Pancreas (tissue), 10 donors: ENCODE measurements at regions not wholly inside any gene's neighbourhood (a gene's known extent, or its start where the extent isn't known, plus 50 kb on each side); places are given as distances from the start of the nearest gene placed in this dataset.
A peak's percentile ranks its signal among the peaks of the same experiment; 100 is the strongest.

Source experiments
- ATAC-seq, 4 donors: fragments of 200-7000 bp; cut with Tn5 transposase; one replicate each; pipeline versions ENCODE4 v1.8.0 to v1.9.1; 2020; ENCODE audit warnings: mild to moderate bottlenecking in 4 of 4, moderate library complexity in 4 of 4
- DNase-seq, 6 donors: peaks; one replicate each; pipeline ENCODE4 v3.0.0-alpha.2; 2020
- FAIRE-seq: peaks from 2 replicates; lab custom pipeline; 2012; peaks lifted over from hg19 to GRCh38; lab: Jason Lieb, UNC
- H3K27ac ChIP-seq, 4 donors: fragments of 200-600 bp; sonication (generic); 1 replicate in 3 of 4; 2 replicates in 1 of 4; pipeline versions ENCODE4 v1.5.0 to v1.8.0; 2020
- H3K27me3 ChIP-seq, 4 donors: fragments of 200-600 bp; one replicate each; pipeline ENCODE4 v1.8.0; 2021
- H3K36me3 ChIP-seq, 3 donors: fragments of 200-600 bp; sonication (generic) in 1 of 3; one replicate each; pipeline versions ENCODE4 v1.5.0 to v1.8.0; 2020 to 2021
- H3K4me1 ChIP-seq, 3 donors: fragments of 200-600 bp; one replicate each; pipeline ENCODE4 v1.8.0; 2021
- H3K4me3 ChIP-seq, 4 donors: fragments of 200-600 bp; sonication (generic) in 2 of 4; one replicate each; pipeline versions ENCODE4 v1.5.0 to v1.8.0; 2020 to 2021
- H3K9me3 ChIP-seq, 4 donors: fragments of 200-600 bp; one replicate each; pipeline ENCODE4 v1.8.0; 2021
- CTCF ChIP-seq, 4 donors: fragments of 200-600 bp; sonication (generic) in 3 of 4; IDR thresholded peaks; one replicate each; pipeline versions ENCODE4 v1.5.0 to v1.8.0; 2021; ENCODE audit warnings: antibody characterized with exemption in 4 of 4
- WGBS, 2 donors: extraction: QIAGEN DNeasy Blood & Tissue Kit; methylation state at CpG; one replicate each; pipeline ENCODE4 v1.1.7; 2013; 5-methylcytosine and 5-hydroxymethylcytosine counted together
- intact Hi-C, 3 donors: fragments of 100-400 bp; cut with DNase I; formaldehyde crosslinking; loops; one replicate each; pipeline versions ENCODE4 v1.11.1 to v1.14.2; 2022
- donor health status: healthy with polysubstance abuse.
- donor health status: DM: no; HTN: no; CAD: no; lungs with moderate emphysema.
- donor health status: DM: no; HTN: no; CAD: no.
- donor health status: control.
- donor health status: control.
- donor health status: Bipolar disorder and iron deficiency.
- donor health status: DM: yes; HTN: yes; CAD: no.
- donor health status: DM: no; HTN: no; CAD: no.
- donor health status: DM: no; HTN: no; CAD: no.
- donor health status: DM: yes; HTN: yes; CAD: no.

- WGBS, 2 donors, result 39 to 46% methylated on average over 6 of the region's 6 CpGs
- intact Hi-C loops, result no loop called here
Measured at GRCh38 chr2:166803373-166804000, 84.8 kb upstream of the XIRP2 start.

GRCh38 chr2:166802475-166802874 lies 85.8 kb upstream of the XIRP2 start:
- FAIRE-seq, result no peak
- intact Hi-C loops, result no loop called here
- Histone ChIP-seq H3K27ac (no peak overlapping the region), H3K4me1 (no peaks in the 10 kb centered on the region), H3K4me3 (no peak overlapping the region), H3K9me3 (no peaks in the 10 kb centered on the region), H3K27me3 (no peaks in the 10 kb centered on the region), H3K36me3 (no peaks in the 10 kb centered on the region)
- 50 to 61% methylated on average over 3 of the region's 3 CpGs for WGBS, 2 donors
- ATAC-seq, result no peak
- TF ChIP-seq CTCF (IDR thresholded peaks at IDR 0.05), result no peak
- no peak for DNase-seq

More at GRCh38 chr2:166803373-166804000, 84.8 kb upstream of the XIRP2 start:
- no peaks in the 10 kb centered on the region for H3K9me3 ChIP-seq
- peak in 2 of 4 donors; percentile 44 to 55 for ATAC-seq
- no peak for TF ChIP-seq CTCF (IDR thresholded peaks at IDR 0.05)
- H3K27ac ChIP-seq, result no peak overlapping the region
- no peak for DNase-seq
- no peak for FAIRE-seq
- no peaks in the 10 kb centered on the region for H3K4me1 ChIP-seq
- H3K4me3 ChIP-seq, result no peak overlapping the region
- no peaks in the 10 kb centered on the region for H3K27me3 ChIP-seq
- no peaks in the 10 kb centered on the region for H3K36me3 ChIP-seq

GRCh38 chr2:166792808-166793207 lies 95.5 kb upstream of the XIRP2 start:
- no peak for DNase-seq
- ATAC-seq, result no peak
- no peak overlapping the region for H3K27ac ChIP-seq
- no peak for TF ChIP-seq CTCF (IDR thresholded peaks at IDR 0.05)
- no peaks in the 10 kb centered on the region for H3K27me3 ChIP-seq
- no peak overlapping the region for H3K4me3 ChIP-seq
- no peaks in the 10 kb centered on the region for H3K36me3 ChIP-seq
- intact Hi-C loops, result no loop called here
- no peak for FAIRE-seq
- H3K9me3 ChIP-seq, result no peaks in the 10 kb centered on the region
- H3K4me1 ChIP-seq, result no peaks in the 10 kb centered on the region
- 68 to 76% methylated on average over 3 of the region's 3 CpGs for WGBS, 2 donors

- H3K4me1 ChIP-seq, result no peaks in the 10 kb centered on the region
- no peak for DNase-seq
- FAIRE-seq, result no peak
- H3K27me3 ChIP-seq, result no peaks in the 10 kb centered on the region
- no peaks in the 10 kb centered on the region for H3K9me3 ChIP-seq
- ATAC-seq, result no peak
- no peak overlapping the region for H3K27ac ChIP-seq
- no peak overlapping the region for H3K4me3 ChIP-seq
- WGBS, 2 donors, result 33 to 59% methylated on average over 1 of the region's 1 CpG
- H3K36me3 ChIP-seq, result no peaks in the 10 kb centered on the region
- no peak for TF ChIP-seq CTCF (IDR thresholded peaks at IDR 0.05)
- intact Hi-C loops, result no loop called here
Measured at GRCh38 chr2:166786707-166787106, 101.6 kb upstream of the XIRP2 start.

- no peak for FAIRE-seq
- H3K9me3 ChIP-seq, result no peaks in the 10 kb centered on the region
- 62 to 63% methylated on average over 6 to 7 of the region's 8 CpGs for WGBS, 2 donors
Measured at GRCh38 chr2:166784296-166784946, 103.9 kb upstream of the XIRP2 start.

More at GRCh38 chr2:166784296-166784946, 103.9 kb upstream of the XIRP2 start:
- no peaks in the 10 kb centered on the region for H3K4me1 ChIP-seq
- H3K36me3 ChIP-seq, result no peaks in the 10 kb centered on the region
- intact Hi-C loops, result no loop called here
- TF ChIP-seq CTCF (IDR thresholded peaks at IDR 0.05), result no peak
- no peak for DNase-seq
- ATAC-seq, result peak in 1 of 4 donors; percentile 34
- no peak overlapping the region for H3K4me3 ChIP-seq
- no peaks in the 10 kb centered on the region for H3K27me3 ChIP-seq
- H3K27ac ChIP-seq, result no peak overlapping the region
